Keratinocyte (primary cell): ENCODE measurements at regions not wholly inside any gene's neighbourhood (a gene's known extent, or its start where the extent isn't known, plus 50 kb on each side); places are given as distances from the start of the nearest gene placed in this dataset.

Source experiments
- DNase-seq: peaks from one replicate; pipeline ENCODE4 v3.0.0-alpha.2; 2011; ENCODE audit warnings: low read depth, missing footprints, low spot score
- FAIRE-seq: peaks from 2 replicates; lab custom pipeline; 2011; peaks lifted over from hg19 to GRCh38; lab: Jason Lieb, UNC
- H2AFZ ChIP-seq: 2 replicates; pipeline ENCODE4 v1.6.0; 2012; ENCODE audit warnings: low read length, control low read depth, inconsistent platforms; ENCODE audit not compliant: control insufficient read depth
- H3K27ac ChIP-seq: 2 replicates; pipeline ENCODE4 v1.5.1; 2011; ENCODE audit warnings: low read length; ENCODE audit not compliant: control insufficient read depth, insufficient read depth
- H3K27me3 ChIP-seq: 3 replicates; pipeline ENCODE4 v1.6.0; 2011; ENCODE audit warnings: low read length; ENCODE audit not compliant: control insufficient read depth, insufficient read depth; ENCODE audit errors: extremely low read depth
- H3K36me3 ChIP-seq, 2 experiments: 2 replicates in 1 of 2; 3 replicates in 1 of 2; pipeline ENCODE4 v1.5.1; 2011; ENCODE audit warnings: low read length in 2 of 2, mild to moderate bottlenecking in 1 of 2; ENCODE audit not compliant: control insufficient read depth in 2 of 2, insufficient read depth in 2 of 2; ENCODE audit errors: extremely low read depth in 1 of 2
- H3K4me1 ChIP-seq: 3 replicates; pipeline ENCODE4 v1.5.1; 2011; ENCODE audit warnings: low read length; ENCODE audit not compliant: control insufficient read depth, insufficient read depth; ENCODE audit errors: extremely low read depth
- H3K4me2 ChIP-seq: 3 replicates; pipeline ENCODE4 v1.6.0; 2011; ENCODE audit warnings: low read depth, low read length; ENCODE audit not compliant: control insufficient read depth, insufficient read depth; ENCODE audit errors: extremely low read depth
- H3K4me3 ChIP-seq, 3 experiments: fragments of 200-600 bp in 1 of 3; sonication (generic) in 1 of 3; 2 replicates in 2 of 3; 3 replicates in 1 of 3; pipeline ENCODE4 v1.5.1; 2011 to 2016; ENCODE audit warnings: low read length in 3 of 3, mild to moderate bottlenecking in 3 of 3, control low read depth in 2 of 3, inconsistent platforms in 1 of 3, low read depth in 1 of 3, mixed read lengths in 1 of 3, mixed run types in 1 of 3, moderate library complexity in 1 of 3; ENCODE audit not compliant: control insufficient read depth in 2 of 3, insufficient read depth in 2 of 3; ENCODE audit errors: extremely low read depth in 1 of 3
- H3K79me2 ChIP-seq: 2 replicates; pipeline ENCODE4 v1.6.0; 2012; ENCODE audit warnings: low read length; ENCODE audit not compliant: control insufficient read depth, insufficient read depth
- H3K9ac ChIP-seq: 3 replicates; pipeline ENCODE4 v1.6.0; 2011; ENCODE audit warnings: low read length; ENCODE audit not compliant: control insufficient read depth, insufficient read depth; ENCODE audit errors: extremely low read depth
- H3K9me1 ChIP-seq: 3 replicates; pipeline ENCODE4 v1.6.0; 2011; ENCODE audit warnings: low read length; ENCODE audit not compliant: control insufficient read depth, insufficient read depth; ENCODE audit errors: extremely low read depth
- H3K9me3 ChIP-seq: 2 replicates; pipeline ENCODE4 v1.5.1; 2012; ENCODE audit warnings: low read depth, low read length; ENCODE audit not compliant: control insufficient read depth
- H4K20me1 ChIP-seq: 3 replicates; pipeline ENCODE4 v1.6.0; 2011; ENCODE audit warnings: low read length; ENCODE audit not compliant: control insufficient read depth, insufficient read depth; ENCODE audit errors: extremely low read depth
- CTCF ChIP-seq, 3 experiments: IDR thresholded peaks in 1 of 3; conservative IDR thresholded peaks in 1 of 3; optimal IDR thresholded peaks in 1 of 3; 2 replicates in 2 of 3; 3 replicates in 1 of 3; pipeline versions ENCODE3 to v1.5.1; 2011; ENCODE audit warnings: low read length in 3 of 3, mild to moderate bottlenecking in 3 of 3, moderate library complexity in 2 of 3, control low read depth in 1 of 3, inconsistent platforms in 1 of 3; ENCODE audit not compliant: insufficient read depth in 2 of 3; ENCODE audit errors: extremely low read depth in 1 of 3
- EZH2 ChIP-seq: IDR thresholded peaks from one replicate; pipeline ENCODE4 v1.6.1; 2012; ENCODE audit warnings: inconsistent platforms, mild to moderate bottlenecking, low read length, moderate library complexity
- dilution Hi-C: fragments of 300-500 bp; cut with MboI; formaldehyde crosslinking; loops from one replicate; pipeline ENCODE4 v1.7.0; 2020; ENCODE audit warnings: low sequenced_read_pairs; ENCODE audit not compliant: extremely low pct_ligation_motif_present

- H3K27me3 ChIP-seq = no peaks in the 10 kb centered on the region
- peak; percentile 61 for FAIRE-seq
- no peaks in the 10 kb centered on the region for H3K9me3 ChIP-seq
- H3K4me2 ChIP-seq = peak overlapping the region; percentile 71
- no peak for DNase-seq
- dilution Hi-C loops = no loop called here
- H4K20me1 ChIP-seq = peaks cover 73% of the 10 kb centered on the region
- H3K36me3 ChIP-seq = peaks cover 7 to 31% of the 10 kb centered on the region in 2 experiments
- no peak overlapping the region for H3K4me3 ChIP-seq
- no peak overlapping the region for H2AFZ ChIP-seq
- H3K79me2 ChIP-seq = peaks cover 92% of the 10 kb centered on the region
- no peak for TF ChIP-seq CTCF (optimal IDR thresholded peaks at IDR 0.05 in 1 of 3, IDR thresholded peaks at IDR 0.05 in 1 of 3, conservative IDR thresholded peaks at IDR 0.05 in 1 of 3; ENCODE audit: extremely low read depth in 1 of 3, insufficient read depth in 2 of 3, low read length in 3 of 3)
- TF ChIP-seq EZH2 = no peak
- H3K4me1 ChIP-seq = peaks cover 66% of the 10 kb centered on the region
- peak overlapping the region; percentile 78 for H3K27ac ChIP-seq
- peaks cover 31% of the 10 kb centered on the region for H3K9me1 ChIP-seq
- H3K9ac ChIP-seq = peak overlapping the region; percentile 76
These were observed 225.4 kb downstream of the SEC14L1 start for GRCh38 chr17:77366206-77366557.

GRCh38 chr17:77366558-77367245, 225.9 kb downstream of the SEC14L1 start:
- H3K27ac ChIP-seq = peak overlapping the region; percentile 78
- dilution Hi-C loops = no loop called here
- no peak overlapping the region for H3K4me2 ChIP-seq
- H3K9me3 ChIP-seq = no peaks in the 10 kb centered on the region
- no peaks in the 10 kb centered on the region for H3K27me3 ChIP-seq
- no peak for FAIRE-seq
- TF ChIP-seq EZH2 = no peak
- no peak for TF ChIP-seq CTCF (optimal IDR thresholded peaks at IDR 0.05 in 1 of 3, IDR thresholded peaks at IDR 0.05 in 1 of 3, conservative IDR thresholded peaks at IDR 0.05 in 1 of 3; ENCODE audit: extremely low read depth in 1 of 3, insufficient read depth in 2 of 3, low read length in 3 of 3)
- peaks cover 95% of the 10 kb centered on the region for H3K79me2 ChIP-seq
- no peak overlapping the region for H3K4me3 ChIP-seq
- H3K4me1 ChIP-seq = peaks cover 71% of the 10 kb centered on the region
- peaks cover 75% of the 10 kb centered on the region for H4K20me1 ChIP-seq
- no peak for DNase-seq
- peaks cover 7 to 31% of the 10 kb centered on the region in 2 experiments for H3K36me3 ChIP-seq
- H3K9me1 ChIP-seq = peaks cover 34% of the 10 kb centered on the region
- peak overlapping the region; percentile 76 for H3K9ac ChIP-seq
- no peak overlapping the region for H2AFZ ChIP-seq
